ENCODE measurements at regions not wholly inside any gene's neighbourhood (a gene's known extent, or its start where the extent isn't known, plus 50 kb on each side); places are given as distances from the start of the nearest gene placed in this dataset.

DNA sequence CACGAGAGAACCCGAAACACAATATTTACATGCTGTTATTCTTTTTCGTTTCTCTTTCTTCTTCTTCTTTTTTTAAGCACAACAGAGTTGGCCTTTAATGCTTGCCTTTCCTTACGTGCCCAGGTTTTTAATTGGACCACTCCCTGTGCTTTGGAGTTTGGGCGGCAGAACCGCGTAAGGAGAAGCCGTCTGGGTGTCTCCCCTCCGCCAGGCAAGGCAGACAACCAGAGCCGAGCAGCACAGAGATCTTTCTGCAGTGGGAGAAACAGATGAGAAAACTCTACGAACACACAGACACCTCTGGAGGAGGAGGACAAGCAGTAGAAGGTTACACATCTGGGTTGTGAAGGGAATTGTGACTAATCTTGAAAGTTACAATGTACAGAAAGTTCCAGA is 150.0 kb upstream of the UBL3 start:
- TF ChIP-seq, protein P1, sequence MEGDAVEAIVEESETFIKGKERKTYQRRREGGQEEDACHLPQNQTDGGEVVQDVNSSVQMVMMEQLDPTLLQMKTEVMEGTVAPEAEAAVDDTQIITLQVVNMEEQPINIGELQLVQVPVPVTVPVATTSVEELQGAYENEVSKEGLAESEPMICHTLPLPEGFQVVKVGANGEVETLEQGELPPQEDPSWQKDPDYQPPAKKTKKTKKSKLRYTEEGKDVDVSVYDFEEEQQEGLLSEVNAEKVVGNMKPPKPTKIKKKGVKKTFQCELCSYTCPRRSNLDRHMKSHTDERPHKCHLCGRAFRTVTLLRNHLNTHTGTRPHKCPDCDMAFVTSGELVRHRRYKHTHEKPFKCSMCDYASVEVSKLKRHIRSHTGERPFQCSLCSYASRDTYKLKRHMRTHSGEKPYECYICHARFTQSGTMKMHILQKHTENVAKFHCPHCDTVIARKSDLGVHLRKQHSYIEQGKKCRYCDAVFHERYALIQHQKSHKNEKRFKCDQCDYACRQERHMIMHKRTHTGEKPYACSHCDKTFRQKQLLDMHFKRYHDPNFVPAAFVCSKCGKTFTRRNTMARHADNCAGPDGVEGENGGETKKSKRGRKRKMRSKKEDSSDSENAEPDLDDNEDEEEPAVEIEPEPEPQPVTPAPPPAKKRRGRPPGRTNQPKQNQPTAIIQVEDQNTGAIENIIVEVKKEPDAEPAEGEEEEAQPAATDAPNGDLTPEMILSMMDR (IDR thresholded peaks at IDR 0.05) = no peak
- no peak for TF ChIP-seq POLR2A (IDR thresholded peaks at IDR 0.05)
- DNase-seq = no peak
- intact Hi-C loops (cut with DNase I; ENCODE audit: low total_unique reads) = no loop called here
- 15 to 32% methylated on average over 11 of the region's 11 CpGs for WGBS, 2 donors
- Histone ChIP-seq H3K9me3 (no peaks in the 10 kb centered on the region), H3K4me1 (peaks cover 3% of the 10 kb centered on the region), H3K36me3 (ENCODE audit: low read depth, missing control alignments) (no peaks in the 10 kb centered on the region), H3K4me3 (peak overlapping the region in 1 of 2 donors; percentile 21), H3K27me3 (no peaks in the 10 kb centered on the region), H3K27ac (no peak overlapping the region)

DNA sequence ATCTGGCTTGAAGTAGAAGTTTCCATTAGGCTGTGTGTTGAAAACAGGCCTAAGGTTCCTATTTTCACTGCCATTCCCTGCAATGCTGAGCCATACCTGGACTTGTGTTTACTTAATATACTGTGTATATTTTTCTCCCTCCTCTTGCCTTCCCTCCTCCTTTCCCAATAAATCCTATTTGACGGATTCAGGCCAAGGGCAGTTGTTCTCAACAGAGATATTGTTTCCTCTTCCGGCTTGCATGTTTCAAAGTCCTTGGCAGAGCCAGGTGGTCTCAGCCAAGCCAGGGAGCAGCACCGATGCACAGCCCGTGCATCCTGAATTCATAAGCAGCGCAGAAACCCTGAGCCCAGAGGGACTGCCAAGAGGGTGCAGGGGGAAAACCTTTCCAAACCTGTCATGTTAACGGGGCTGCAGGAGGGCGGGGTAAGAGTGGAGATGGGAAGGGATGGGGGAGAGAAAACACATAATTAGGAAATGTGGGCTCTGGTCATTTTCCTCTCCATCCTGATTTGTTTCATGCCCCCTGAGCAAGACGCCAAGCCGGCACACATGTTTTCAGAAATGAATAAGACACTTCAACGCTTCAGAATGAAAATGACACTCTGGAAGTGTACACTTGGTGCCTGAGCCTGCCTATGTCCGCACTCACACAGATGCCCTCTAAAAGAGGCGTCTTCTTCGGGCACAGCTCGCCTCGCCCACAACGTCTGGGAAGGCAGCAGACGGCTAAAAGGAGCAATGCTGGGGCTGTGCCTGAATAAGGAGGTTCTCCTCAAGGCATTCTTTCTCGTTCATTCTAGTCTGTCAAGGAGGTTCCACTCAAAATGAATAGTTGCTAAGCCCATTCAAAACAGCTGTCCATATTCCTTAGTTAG is 149.3 kb upstream of the UBL3 start:
- Histone ChIP-seq H3K9me3 (no peaks in the 10 kb centered on the region), H3K27me3 (no peaks in the 10 kb centered on the region), H3K4me3 (peak overlapping the region in 1 of 2 donors; percentile 21), H3K27ac (no peak overlapping the region), H3K4me1 (peaks cover 3% of the 10 kb centered on the region), H3K36me3 (ENCODE audit: low read depth, missing control alignments) (no peaks in the 10 kb centered on the region)
- intact Hi-C loops (cut with DNase I; ENCODE audit: low total_unique reads) = no loop called here
- WGBS, 2 donors = 36 to 40% methylated on average over 18 of the region's 18 CpGs
- TF ChIP-seq, protein P1 (IDR thresholded peaks at IDR 0.05) = no peak
- no peak for DNase-seq

DNA sequence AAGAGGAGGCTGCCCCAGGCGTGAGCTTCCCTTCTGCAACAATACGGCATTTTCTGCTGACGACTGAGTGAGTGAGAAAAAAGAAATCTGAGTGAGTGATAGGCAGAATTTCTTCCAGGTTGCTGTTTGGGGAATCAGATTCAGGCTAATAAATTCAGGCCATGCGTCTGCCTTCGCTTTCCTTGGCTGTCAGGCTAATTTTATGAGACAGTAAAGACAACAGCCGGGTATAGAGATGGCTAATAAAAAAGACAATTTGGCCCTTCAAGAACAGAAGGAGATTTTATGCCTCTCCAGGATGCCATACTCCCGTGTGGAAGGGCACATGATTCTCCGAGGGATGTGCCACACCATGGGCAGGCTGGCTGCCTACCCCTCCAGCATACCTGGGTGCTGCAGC is 145.9 kb upstream of the UBL3 start:
- intact Hi-C loops (cut with DNase I; ENCODE audit: low total_unique reads) = no loop called here
- TF ChIP-seq POLR2A (IDR thresholded peaks at IDR 0.05) = no peak
- TF ChIP-seq, protein P1 (IDR thresholded peaks at IDR 0.05) = no peak
- 94 to 96% methylated on average over 8 of the region's 8 CpGs for WGBS, 2 donors
- peaks cover 3% of the 10 kb centered on the region for H3K4me1 ChIP-seq
- no peak for DNase-seq
- no peak overlapping the region for H3K27ac ChIP-seq
- no peaks in the 10 kb centered on the region for H3K27me3 ChIP-seq
- no peak overlapping the region for H3K4me3 ChIP-seq
- no peaks in the 10 kb centered on the region for H3K36me3 ChIP-seq (ENCODE audit: low read depth, missing control alignments)
- H3K9me3 ChIP-seq = no peaks in the 10 kb centered on the region

DNA sequence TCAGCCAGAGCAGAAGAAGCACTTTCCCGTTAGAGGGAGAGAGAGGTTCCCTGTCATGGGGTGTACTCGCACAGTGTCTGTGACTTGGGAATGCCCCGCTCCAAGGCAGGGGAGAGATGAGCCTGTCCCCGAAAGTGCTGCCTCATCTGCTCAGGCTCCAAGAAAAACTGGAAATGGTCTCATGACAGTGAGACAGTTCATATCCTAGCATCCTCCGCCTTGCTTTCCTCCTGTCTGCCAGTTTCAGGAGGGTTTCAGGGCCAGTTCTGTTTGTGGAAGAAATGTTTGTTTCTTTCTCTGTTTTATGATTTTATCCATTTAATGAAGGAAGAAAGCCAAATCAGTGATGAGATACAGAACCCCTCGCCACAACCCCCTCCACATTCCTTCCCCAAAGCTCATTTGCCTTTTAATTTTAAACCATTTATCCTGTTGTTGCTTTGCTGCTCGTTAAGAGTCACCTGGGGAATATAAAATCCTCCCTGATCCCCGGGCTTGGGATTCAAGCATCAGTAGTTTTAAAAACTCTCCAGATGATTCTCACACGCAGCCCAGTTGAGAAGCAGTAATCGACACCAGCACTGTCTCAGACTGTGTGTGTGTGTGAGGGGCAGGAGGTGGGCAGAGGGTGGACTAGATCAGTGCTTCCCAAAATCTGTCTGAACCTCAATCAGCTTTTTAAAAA is 144.6 kb upstream of the UBL3 start:
- no peaks in the 10 kb centered on the region for H3K4me1 ChIP-seq
- 61 to 65% methylated on average over 10 of the region's 10 CpGs for WGBS, 2 donors
- no peaks in the 10 kb centered on the region for H3K36me3 ChIP-seq (ENCODE audit: low read depth, missing control alignments)
- H3K27me3 ChIP-seq = no peaks in the 10 kb centered on the region
- DNase-seq = peak; percentile 45
- no peaks in the 10 kb centered on the region for H3K9me3 ChIP-seq
- no peak overlapping the region for H3K4me3 ChIP-seq
- TF ChIP-seq, protein P1 (IDR thresholded peaks at IDR 0.05) = no peak
- TF ChIP-seq POLR2A (IDR thresholded peaks at IDR 0.05) = no peak
- intact Hi-C loops (cut with DNase I; ENCODE audit: low total_unique reads) = no loop called here
- H3K27ac ChIP-seq = no peak overlapping the region
